HG03039 (cell line): ENCODE measurements at regions not wholly inside any gene's neighbourhood (a gene's known extent, or its start where the extent isn't known, plus 50 kb on each side); places are given as distances from the start of the nearest gene placed in this dataset.

Source experiments
- ATAC-seq: cut with Tn5 transposase; IDR thresholded peaks from one replicate; pipeline ENCODE4 v1.9.1; 2021; ENCODE audit warnings: mild to moderate bottlenecking, moderate library complexity; ENCODE audit not compliant: unreplicated experiment

GRCh38 chr10:124266468-124267230 lies 152.1 kb downstream of the OAT start:
- no peak for ATAC-seq

DNA sequence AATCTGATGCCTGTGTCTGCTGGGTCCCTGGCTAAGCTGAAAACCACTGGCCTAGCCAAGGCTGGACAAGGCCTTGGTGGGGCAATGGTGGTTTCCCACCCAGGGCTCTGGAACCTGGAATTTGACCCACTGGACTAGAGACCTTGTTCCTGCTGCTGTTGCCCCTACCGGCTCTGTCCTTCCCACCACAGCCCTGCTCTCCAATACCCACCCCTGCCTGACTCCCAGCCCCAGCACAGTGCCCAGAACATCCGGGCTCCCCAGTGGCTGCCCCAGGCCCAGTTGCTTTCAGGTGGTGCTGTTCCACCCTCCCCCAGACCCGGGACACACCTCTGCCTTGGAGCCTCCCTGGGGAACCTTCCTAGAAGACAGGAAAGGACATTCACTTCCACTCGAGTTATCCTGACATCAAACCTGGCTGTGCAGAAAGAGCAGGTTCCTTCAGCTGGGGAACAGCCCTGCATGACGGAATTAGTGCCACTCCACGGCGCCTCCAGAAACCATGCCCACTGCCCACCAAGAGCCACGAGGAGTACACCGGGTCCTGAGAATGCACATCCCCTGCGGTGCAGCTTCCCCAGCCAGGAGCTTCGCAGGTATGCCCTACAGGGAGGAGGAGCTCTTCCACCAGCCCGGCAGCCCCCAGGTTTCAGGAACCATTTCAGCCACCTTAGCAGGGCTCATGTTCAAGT lies 152.8 kb downstream of the OAT start:
- no peak for ATAC-seq

GRCh38 chr10:124265391-124265745 lies 153.4 kb downstream of the OAT start:
- ATAC-seq: no peak

DNA sequence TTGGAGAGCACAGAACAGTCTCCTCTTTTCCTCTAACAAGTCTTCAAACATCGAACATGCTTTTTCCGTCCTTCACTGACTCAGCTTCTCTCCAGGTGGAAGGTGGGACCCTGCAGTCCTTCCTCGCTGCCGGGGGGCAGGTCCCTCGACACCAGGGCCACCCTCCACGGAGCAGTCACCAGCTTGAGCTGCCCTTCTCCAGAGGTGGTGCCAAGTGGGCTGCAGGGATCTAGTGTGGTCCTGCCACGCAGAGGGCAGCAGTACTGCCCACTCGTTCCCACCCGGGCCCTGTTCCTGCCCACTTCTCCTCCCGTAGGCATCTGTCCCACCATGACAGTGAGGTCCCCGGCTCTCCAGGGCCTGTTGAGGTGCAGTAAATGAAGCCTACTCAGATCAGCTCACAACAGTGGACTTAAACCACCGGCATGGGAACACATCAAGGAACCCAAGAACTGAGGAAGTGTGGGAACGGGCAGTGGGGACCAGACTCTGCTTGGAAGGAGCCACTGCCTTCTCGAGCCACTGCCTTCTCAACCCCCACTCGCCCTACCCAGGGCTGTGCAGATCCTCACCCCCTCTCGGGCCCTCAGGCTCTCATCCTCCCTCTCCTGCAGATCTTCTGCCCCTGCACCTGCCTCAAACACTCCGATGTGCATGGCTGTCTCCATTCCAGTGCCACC lies 153.9 kb downstream of the OAT start:
- no peak for ATAC-seq

- ATAC-seq: no peak
These were observed 154.5 kb downstream of the OAT start for GRCh38 chr10:124264271-124264670.

- no peak for ATAC-seq
These were observed 155.0 kb downstream of the OAT start for GRCh38 chr10:124263726-124264125.

GRCh38 chr10:124262971-124263370 lies 155.8 kb downstream of the OAT start:
- no peak for ATAC-seq

DNA sequence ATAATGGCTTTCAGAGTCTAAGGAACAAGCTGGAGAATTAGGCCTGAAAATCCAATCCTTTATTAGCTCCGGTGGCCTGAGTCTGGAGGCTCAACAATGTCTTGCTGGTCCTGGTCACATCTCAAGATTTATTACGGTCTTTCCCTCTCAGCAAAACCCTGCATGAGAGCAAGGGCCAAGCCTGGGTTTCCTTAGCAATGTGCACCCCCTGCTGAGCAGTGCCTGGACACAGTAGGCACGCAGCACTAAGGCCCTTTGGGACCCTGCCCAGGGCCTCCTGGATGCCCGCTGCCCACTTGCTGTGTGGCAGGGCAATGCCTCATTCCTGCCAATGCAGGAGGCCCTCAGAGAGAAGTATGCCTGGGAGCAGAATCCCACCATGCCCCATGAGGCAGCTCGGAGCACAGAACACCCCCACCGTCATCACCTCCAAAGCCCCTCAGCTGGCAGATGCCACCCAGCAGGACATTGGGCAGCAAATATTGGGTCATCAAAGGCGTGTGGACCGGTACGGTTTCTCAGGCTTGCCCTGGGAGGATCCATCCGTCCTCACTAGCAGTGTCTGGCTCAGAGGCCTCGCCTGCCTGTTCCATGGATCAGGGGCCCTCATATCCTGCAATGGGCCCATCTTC lies 156.4 kb downstream of the OAT start:
- no peak for ATAC-seq

- no peak for ATAC-seq
These were observed 159.4 kb downstream of the OAT start for GRCh38 chr10:124259139-124259825.

GRCh38 chr10:124257781-124258180 lies 160.9 kb downstream of the OAT start:
- no peak for ATAC-seq

DNA sequence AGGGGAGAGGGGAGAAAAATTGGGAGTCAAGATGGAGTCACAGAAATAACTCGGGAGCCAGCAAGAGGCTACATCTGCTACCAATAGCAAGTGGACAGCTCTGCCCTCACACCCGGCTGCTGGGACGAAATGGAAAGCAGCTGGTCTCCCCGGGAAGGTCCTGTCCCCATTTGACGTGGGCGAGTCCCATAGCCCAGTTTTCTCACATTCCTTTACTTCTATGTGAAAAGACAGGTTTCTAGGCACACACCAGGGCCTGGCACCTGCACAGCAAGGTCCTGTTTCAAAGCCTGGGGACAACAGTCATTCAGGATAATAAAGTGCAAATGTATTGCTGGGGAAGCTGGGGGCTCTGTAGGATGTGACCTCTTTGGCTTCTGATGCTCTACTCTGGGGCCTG lies 162.6 kb downstream of the OAT start:
- ATAC-seq: no peak

DNA sequence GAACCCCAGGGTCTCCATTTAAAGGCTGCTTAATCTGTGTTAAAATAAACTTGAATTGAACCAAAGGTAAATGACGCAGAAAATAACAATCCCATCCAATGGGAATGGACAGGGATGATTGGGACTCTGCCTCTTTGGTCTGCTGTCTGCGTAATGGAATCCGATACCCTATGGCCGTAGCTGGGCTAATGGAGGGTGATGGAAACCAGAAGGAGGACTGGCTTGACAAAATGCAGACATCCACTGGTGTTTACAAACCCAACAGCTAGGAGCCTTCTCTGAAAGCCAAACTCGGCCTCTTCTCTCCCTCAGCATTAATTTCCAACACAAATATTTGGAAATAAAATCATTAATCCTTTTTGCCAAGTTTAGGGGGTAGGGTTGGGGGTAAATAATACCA lies 162.2 kb upstream of the CHST15 start:
- ATAC-seq: no peak

GRCh38 chr10:124254490-124254889 lies 161.1 kb upstream of the CHST15 start:
- no peak for ATAC-seq

GRCh38 chr10:124253006-124253405 lies 159.6 kb upstream of the CHST15 start:
- no peak for ATAC-seq

- no peak for ATAC-seq
These were observed 158.8 kb upstream of the CHST15 start for GRCh38 chr10:124252097-124252715.

- no peak for ATAC-seq
These were observed 158.1 kb upstream of the CHST15 start for GRCh38 chr10:124251317-124252065.

- ATAC-seq: no peak
These were observed 157.1 kb upstream of the CHST15 start for GRCh38 chr10:124250506-124250905.

- ATAC-seq: no peak
These were observed 156.5 kb upstream of the CHST15 start for GRCh38 chr10:124249812-124250432.

GRCh38 chr10:124249196-124249595 lies 155.8 kb upstream of the CHST15 start:
- no peak for ATAC-seq
